ENCODE measurements at regions not wholly inside any gene's neighbourhood (a gene's known extent, or its start where the extent isn't known, plus 50 kb on each side); places are given as distances from the start of the nearest gene placed in this dataset.

DNA sequence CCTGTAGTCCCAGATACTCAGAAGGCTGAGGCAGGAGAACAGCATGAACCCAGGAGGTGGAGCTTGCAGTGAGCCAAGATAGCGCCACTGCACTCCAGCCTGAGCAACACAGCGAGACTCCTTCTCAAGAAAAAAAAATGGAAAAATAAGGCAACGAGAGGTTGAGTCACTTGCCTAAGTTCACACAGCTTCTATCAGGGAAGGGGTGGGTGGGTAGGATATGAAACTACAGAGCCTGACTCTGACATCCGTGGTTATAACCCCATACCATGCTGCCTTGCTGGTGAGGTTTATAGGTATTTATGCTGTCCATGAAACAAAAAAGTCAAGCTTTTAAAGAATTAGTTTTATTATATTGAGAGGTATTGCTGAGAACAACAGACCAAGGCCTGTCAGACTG, 61.5 kb upstream of the RAB4A start:
- Histone ChIP-seq H3K27ac (ENCODE audit: low read depth in 1 of 2, low read length in 2 of 2) (no peak overlapping the region), H3K4me3 (ENCODE audit: low read depth in 1 of 3, low read length in 3 of 3) (no peak overlapping the region), H3K36me3 (ENCODE audit: control insufficient read depth in 4 of 4, insufficient read depth in 3 of 4, low read depth in 1 of 4, low read length in 3 of 4) (no peaks in the 10 kb centered on the region), H3K4me1 (ENCODE audit: control insufficient read depth in 4 of 4, insufficient read depth in 4 of 4, low read length in 3 of 4) (no peaks in the 10 kb centered on the region), H3K27me3 (ENCODE audit: control insufficient read depth in 4 of 4, insufficient read depth in 4 of 4, low read length in 3 of 4) (no peaks in the 10 kb centered on the region), H3K9ac (ENCODE audit: low read depth in 1 of 2, low read length in 2 of 2) (no peak overlapping the region), H3K9me3 (ENCODE audit: control insufficient read depth in 4 of 4, low read length in 3 of 4) (no peaks in the 10 kb centered on the region)
- DNase-seq (ENCODE audit: low spot score) = no peak
- WGBS = 85% methylated on average over 4 of the region's 4 CpGs
- no peak for TF ChIP-seq GABPA (IDR thresholded peaks at IDR 0.05 in 1 of 2, conservative IDR thresholded peaks at IDR 0.05 in 1 of 2)
- no peak for TF ChIP-seq HNF4G (IDR thresholded peaks at IDR 0.05)
- TF ChIP-seq FOXA2 (IDR thresholded peaks at IDR 0.05) = no peak
- TF ChIP-seq, protein P1, sequence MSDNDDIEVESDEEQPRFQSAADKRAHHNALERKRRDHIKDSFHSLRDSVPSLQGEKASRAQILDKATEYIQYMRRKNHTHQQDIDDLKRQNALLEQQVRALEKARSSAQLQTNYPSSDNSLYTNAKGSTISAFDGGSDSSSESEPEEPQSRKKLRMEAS (IDR thresholded peaks at IDR 0.05) = no peak
- TF ChIP-seq, protein P2, sequence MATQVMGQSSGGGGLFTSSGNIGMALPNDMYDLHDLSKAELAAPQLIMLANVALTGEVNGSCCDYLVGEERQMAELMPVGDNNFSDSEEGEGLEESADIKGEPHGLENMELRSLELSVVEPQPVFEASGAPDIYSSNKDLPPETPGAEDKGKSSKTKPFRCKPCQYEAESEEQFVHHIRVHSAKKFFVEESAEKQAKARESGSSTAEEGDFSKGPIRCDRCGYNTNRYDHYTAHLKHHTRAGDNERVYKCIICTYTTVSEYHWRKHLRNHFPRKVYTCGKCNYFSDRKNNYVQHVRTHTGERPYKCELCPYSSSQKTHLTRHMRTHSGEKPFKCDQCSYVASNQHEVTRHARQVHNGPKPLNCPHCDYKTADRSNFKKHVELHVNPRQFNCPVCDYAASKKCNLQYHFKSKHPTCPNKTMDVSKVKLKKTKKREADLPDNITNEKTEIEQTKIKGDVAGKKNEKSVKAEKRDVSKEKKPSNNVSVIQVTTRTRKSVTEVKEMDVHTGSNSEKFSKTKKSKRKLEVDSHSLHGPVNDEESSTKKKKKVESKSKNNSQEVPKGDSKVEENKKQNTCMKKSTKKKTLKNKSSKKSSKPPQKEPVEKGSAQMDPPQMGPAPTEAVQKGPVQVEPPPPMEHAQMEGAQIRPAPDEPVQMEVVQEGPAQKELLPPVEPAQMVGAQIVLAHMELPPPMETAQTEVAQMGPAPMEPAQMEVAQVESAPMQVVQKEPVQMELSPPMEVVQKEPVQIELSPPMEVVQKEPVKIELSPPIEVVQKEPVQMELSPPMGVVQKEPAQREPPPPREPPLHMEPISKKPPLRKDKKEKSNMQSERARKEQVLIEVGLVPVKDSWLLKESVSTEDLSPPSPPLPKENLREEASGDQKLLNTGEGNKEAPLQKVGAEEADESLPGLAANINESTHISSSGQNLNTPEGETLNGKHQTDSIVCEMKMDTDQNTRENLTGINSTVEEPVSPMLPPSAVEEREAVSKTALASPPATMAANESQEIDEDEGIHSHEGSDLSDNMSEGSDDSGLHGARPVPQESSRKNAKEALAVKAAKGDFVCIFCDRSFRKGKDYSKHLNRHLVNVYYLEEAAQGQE (IDR thresholded peaks at IDR 0.05) = no peak
- TF ChIP-seq, protein P3, sequence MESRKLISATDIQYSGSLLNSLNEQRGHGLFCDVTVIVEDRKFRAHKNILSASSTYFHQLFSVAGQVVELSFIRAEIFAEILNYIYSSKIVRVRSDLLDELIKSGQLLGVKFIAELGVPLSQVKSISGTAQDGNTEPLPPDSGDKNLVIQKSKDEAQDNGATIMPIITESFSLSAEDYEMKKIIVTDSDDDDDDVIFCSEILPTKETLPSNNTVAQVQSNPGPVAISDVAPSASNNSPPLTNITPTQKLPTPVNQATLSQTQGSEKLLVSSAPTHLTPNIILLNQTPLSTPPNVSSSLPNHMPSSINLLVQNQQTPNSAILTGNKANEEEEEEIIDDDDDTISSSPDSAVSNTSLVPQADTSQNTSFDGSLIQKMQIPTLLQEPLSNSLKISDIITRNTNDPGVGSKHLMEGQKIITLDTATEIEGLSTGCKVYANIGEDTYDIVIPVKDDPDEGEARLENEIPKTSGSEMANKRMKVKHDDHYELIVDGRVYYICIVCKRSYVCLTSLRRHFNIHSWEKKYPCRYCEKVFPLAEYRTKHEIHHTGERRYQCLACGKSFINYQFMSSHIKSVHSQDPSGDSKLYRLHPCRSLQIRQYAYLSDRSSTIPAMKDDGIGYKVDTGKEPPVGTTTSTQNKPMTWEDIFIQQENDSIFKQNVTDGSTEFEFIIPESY (IDR thresholded peaks at IDR 0.05) = no peak
- no peak for TF ChIP-seq SP1 (IDR thresholded peaks at IDR 0.05)
- TF ChIP-seq RAD21 (IDR thresholded peaks at IDR 0.05) = no peak
- TF ChIP-seq, protein P4, sequence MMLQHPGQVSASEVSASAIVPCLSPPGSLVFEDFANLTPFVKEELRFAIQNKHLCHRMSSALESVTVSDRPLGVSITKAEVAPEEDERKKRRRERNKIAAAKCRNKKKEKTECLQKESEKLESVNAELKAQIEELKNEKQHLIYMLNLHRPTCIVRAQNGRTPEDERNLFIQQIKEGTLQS (IDR thresholded peaks at IDR 0.05) = no peak
- TF ChIP-seq TAF1 (conservative IDR thresholded peaks at IDR 0.05) = no peak

DNA sequence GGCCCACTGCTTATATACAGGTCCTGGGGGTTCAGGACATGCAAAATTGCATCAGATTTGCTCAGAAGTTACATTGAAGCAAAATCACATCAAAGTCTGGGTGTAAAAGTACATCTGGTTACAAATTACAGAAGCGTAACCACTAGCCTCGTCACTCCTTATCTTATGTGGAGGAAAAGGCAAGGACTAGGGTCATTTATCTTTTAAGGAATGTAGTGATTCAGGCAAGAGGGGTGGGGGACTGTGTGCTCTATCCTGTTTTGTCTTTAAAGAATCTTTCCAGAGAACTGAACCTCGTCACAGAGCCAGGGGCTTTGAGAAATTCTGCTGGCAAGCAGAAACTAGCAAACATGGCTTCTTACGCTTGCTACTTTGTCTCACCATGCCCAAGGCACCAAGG, 61.1 kb upstream of the RAB4A start:
- Histone ChIP-seq H3K4me3 (ENCODE audit: low read depth in 1 of 3, low read length in 3 of 3) (no peak overlapping the region), H3K36me3 (ENCODE audit: control insufficient read depth in 4 of 4, insufficient read depth in 3 of 4, low read depth in 1 of 4, low read length in 3 of 4) (no peaks in the 10 kb centered on the region), H3K4me1 (ENCODE audit: control insufficient read depth in 4 of 4, insufficient read depth in 4 of 4, low read length in 3 of 4) (no peaks in the 10 kb centered on the region), H3K9ac (ENCODE audit: low read depth in 1 of 2, low read length in 2 of 2) (no peak overlapping the region), H3K27me3 (ENCODE audit: control insufficient read depth in 4 of 4, insufficient read depth in 4 of 4, low read length in 3 of 4) (no peaks in the 10 kb centered on the region), H3K27ac (ENCODE audit: low read depth in 1 of 2, low read length in 2 of 2) (no peak overlapping the region), H3K9me3 (ENCODE audit: control insufficient read depth in 4 of 4, low read length in 3 of 4) (no peaks in the 10 kb centered on the region)
- no peak for DNase-seq (ENCODE audit: low spot score)
- 79% methylated on average over 4 of the region's 4 CpGs for WGBS
- TF ChIP-seq, protein P2 (IDR thresholded peaks at IDR 0.05) = no peak
- TF ChIP-seq, protein P3 (IDR thresholded peaks at IDR 0.05) = no peak
- TF ChIP-seq, protein P4 (IDR thresholded peaks at IDR 0.05) = no peak
- TF ChIP-seq HNF4A (conservative IDR thresholded peaks at IDR 0.05) (no peak), HNF4G (IDR thresholded peaks at IDR 0.05) (no peak), TAF1 (conservative IDR thresholded peaks at IDR 0.05) (no peak), FOXA2 (IDR thresholded peaks at IDR 0.05) (no peak), NR2F2 (IDR thresholded peaks at IDR 0.05) (peak; percentile 45)
- TF ChIP-seq, protein P1 (IDR thresholded peaks at IDR 0.05) = no peak

All from liver (tissue), 7 donors.